Stimulated activated naive CD8-positive, alpha-beta T cell treated with anti-CD3 and anti-CD28 coated beads, Interleukin-15, amount 100 ng/mL, for 72 hours (primary cell): ENCODE measurements at regions not wholly inside any gene's neighbourhood (a gene's known extent, or its start where the extent isn't known, plus 50 kb on each side); places are given as distances from the start of the nearest gene placed in this dataset.

Experiments used
- ATAC-seq: fragments of 150-1000 bp; cut with Tn5 transposase; 2 replicates; pipeline ENCODE4 v1.10.0; 2021; ENCODE audit warnings: mild to moderate bottlenecking, moderate library complexity
- DNase-seq, 2 donors: peaks; one replicate each; pipeline ENCODE4 v3.0.0; 2021 to 2022
- H3K27ac Mint-ChIP-seq, 2 donors: one replicate each; pipeline ENCODE4 v1.8.0; 2022; ENCODE audit warnings: mild to moderate bottlenecking in 2 of 2, mixed read lengths in 2 of 2, moderate library complexity in 2 of 2
- H3K27me3 Mint-ChIP-seq: one replicate; pipeline ENCODE4 v1.8.0; 2022; ENCODE audit warnings: mixed read lengths
- H3K4me1 Mint-ChIP-seq: one replicate; pipeline ENCODE4 v1.8.0; 2022; ENCODE audit warnings: mild to moderate bottlenecking, mixed read lengths
- H3K4me3 Mint-ChIP-seq, 2 donors: one replicate each; pipeline ENCODE4 v1.8.0; 2022; ENCODE audit warnings: mild to moderate bottlenecking in 2 of 2, mixed read lengths in 2 of 2, moderate library complexity in 1 of 2
- H3K9me3 Mint-ChIP-seq, 2 donors: one replicate each; pipeline ENCODE4 v1.8.0; 2022; ENCODE audit warnings: mixed read lengths in 2 of 2

- Mint-ChIP-seq H3K27me3 (peaks cover 27% of the 10 kb centered on the region), H3K9me3 (peaks cover 5 to 19% of the 10 kb centered on the region in 2 donors), H3K4me1 (no peaks in the 10 kb centered on the region), H3K4me3 (no peak overlapping the region), H3K27ac (no peak overlapping the region)
- no peak for ATAC-seq
- DNase-seq, result no peak
These were observed 52.1 kb upstream of the CD5L start for GRCh38 chr1:157893686-157894085.

GRCh38 chr1:157894613-157895165, 53.1 kb upstream of the CD5L start:
- Mint-ChIP-seq H3K4me3 (no peak overlapping the region), H3K4me1 (no peaks in the 10 kb centered on the region)
- ATAC-seq, result no peak

DNA sequence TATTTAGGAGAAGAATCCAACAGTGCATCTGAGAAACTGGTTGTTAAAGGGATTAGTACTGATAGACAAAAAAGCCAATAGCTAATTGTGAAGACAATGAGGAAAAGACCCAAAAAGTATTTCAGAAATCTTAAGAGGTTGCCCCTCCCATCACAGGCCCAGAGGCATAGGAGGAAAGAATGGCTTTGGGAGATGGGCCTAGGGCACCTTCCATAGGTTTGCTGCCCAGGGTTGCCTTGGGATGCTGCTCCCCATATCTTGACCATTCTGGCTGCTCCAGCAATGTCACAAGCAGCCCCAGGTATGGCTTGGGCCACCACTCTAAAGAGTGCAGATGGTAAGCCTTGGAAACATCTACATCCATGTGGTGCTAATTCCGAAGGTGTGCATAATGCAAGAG, 68.7 kb upstream of the CD5L start:
- ATAC-seq (no peak), DNase-seq (no peak)
- Mint-ChIP-seq H3K27me3 (peaks cover 22% of the 10 kb centered on the region), H3K9me3 (peaks cover 6 to 10% of the 10 kb centered on the region in 2 donors), H3K4me3 (no peak overlapping the region), H3K27ac (no peak overlapping the region), H3K4me1 (no peaks in the 10 kb centered on the region)

More at GRCh38 chr1:157894613-157895165, 53.1 kb upstream of the CD5L start:
- Mint-ChIP-seq H3K27ac (no peak overlapping the region), H3K27me3 (peaks cover 27% of the 10 kb centered on the region), H3K9me3 (peaks cover 0 to 19% of the 10 kb centered on the region in 2 donors)
- DNase-seq, result no peak

DNA sequence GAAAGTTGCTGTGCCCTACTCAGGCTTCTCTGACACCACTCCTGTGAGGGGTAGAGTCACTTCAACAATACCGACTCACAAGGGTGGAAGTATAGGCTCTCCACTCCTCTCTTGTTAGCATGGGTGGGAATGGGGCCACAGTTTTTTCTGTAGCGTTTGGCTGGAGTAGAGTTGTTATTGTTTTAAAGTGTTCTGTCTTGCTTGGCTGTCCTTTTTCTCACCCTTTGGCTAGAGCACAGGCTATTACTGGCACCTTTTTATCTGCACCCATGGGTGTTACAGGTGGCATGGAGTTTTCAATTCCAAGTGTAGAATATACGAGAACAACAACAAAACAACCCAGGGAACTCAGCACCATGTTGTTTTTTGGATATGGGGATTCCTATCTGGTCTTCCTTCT, 74.3 kb upstream of the CD5L start:
- peaks cover 39% of the 10 kb centered on the region for H3K27me3 Mint-ChIP-seq
- H3K4me1 Mint-ChIP-seq, result no peaks in the 10 kb centered on the region
- DNase-seq (no peak), ATAC-seq (no peak)
- H3K27ac Mint-ChIP-seq, result no peak overlapping the region
- no peaks in the 10 kb centered on the region for H3K9me3 Mint-ChIP-seq
- no peak overlapping the region for H3K4me3 Mint-ChIP-seq

DNA sequence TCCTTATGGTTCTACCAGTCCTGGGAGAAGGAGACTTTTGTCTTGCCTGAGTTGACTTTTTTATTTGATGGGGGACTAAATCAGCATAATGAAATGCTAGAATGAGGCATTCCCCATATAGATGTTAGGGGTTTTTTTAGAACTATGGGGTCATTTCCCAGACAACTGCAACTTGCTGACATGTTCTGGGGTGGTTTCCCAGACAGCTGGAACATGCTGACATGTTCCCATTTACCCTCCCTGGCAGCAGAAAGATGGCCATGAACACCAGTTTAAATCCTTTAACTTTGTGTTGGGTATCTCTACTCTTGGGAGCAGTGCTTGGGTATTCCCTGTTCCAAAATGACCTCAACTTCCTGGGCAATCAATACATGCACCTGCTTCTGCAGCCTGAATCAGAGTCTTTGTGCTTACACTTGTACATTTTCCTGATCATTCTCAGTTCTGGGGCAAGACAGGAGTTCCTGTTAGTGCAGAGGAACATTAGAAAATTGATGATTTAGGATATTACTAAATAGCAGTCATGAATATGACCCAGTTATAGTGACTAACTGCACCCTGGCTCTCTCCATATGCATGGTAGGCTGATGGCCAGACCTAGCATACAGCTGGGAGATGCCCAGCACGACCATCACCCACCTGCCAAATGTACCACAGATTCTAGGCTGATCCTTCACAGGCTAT, 75.4 kb upstream of the CD5L start:
- Mint-ChIP-seq H3K27me3 (peaks cover 51% of the 10 kb centered on the region), H3K27ac (peak overlapping the region in 1 of 2 donors; percentile 84), H3K4me3 (no peak overlapping the region), H3K9me3 (no peaks in the 10 kb centered on the region), H3K4me1 (no peaks in the 10 kb centered on the region)
- no peak for ATAC-seq
- no peak for DNase-seq

DNA sequence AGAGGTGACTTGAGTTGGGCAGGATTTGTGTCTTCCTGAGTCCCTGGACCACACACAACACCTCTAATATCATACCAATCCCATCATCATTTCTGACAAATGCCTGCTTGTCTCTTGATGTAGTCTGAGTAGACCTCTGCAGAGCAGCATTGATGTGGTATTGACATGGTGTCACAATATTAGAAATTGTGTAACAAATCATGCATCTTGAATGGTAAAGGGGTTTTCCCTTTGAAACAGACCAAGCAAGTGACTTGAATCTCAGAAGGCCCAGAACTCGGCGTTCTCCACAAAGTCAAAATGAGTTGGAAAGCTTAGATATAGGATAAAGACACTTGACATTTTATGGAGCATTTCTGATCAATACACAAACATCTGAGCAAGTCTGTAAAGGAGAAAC, 72.7 kb upstream of the KIRREL1 start:
- no peaks in the 10 kb centered on the region for H3K9me3 Mint-ChIP-seq
- ATAC-seq (no peak), DNase-seq (no peak)
- no peaks in the 10 kb centered on the region for H3K4me1 Mint-ChIP-seq
- H3K27me3 Mint-ChIP-seq, result peaks cover 40% of the 10 kb centered on the region
- no peak overlapping the region for H3K27ac Mint-ChIP-seq
- no peak overlapping the region for H3K4me3 Mint-ChIP-seq

DNA sequence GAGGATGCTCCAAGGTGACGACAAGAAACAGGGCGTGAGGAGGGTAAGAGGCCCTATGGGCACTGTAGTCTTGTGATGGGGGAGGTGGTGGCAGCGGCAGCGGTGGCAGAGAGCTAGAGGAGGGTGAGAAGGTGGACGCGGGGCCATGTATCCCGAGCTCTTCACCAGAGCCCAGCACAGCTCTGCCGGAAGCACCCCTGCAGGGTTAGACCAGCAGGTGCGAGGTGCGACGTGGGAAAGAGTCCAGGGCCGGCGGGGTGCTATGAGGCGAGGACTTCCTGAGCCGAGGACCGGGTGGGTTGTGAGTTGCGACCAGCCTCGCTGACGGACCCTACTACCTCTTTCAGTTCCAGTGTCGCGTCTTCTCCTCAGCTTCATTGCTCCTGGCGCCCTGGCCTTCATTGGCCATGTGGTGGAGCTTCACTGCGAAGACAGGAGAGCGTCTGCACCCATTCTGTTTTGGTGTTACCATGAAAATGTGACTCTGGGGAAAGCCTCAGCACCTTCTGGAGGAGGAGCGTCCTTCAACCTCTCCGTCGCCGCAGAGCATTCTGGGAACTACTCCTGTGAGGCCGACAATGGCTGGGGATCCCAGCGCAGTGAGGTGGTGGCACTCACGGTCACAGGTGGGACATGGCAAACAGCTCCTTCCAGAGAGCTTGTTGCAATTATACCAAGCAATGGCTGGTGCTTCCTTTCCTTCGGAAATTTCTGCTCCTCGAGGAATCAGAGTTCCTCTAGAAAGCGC, 67.9 kb upstream of the KIRREL1 start:
- H3K4me1 Mint-ChIP-seq, result no peaks in the 10 kb centered on the region
- peaks cover 15% of the 10 kb centered on the region for H3K27me3 Mint-ChIP-seq
- ATAC-seq, result no peak
- no peaks in the 10 kb centered on the region for H3K9me3 Mint-ChIP-seq
- no peak overlapping the region for H3K27ac Mint-ChIP-seq
- DNase-seq, result no peak
- H3K4me3 Mint-ChIP-seq, result no peak overlapping the region

DNA sequence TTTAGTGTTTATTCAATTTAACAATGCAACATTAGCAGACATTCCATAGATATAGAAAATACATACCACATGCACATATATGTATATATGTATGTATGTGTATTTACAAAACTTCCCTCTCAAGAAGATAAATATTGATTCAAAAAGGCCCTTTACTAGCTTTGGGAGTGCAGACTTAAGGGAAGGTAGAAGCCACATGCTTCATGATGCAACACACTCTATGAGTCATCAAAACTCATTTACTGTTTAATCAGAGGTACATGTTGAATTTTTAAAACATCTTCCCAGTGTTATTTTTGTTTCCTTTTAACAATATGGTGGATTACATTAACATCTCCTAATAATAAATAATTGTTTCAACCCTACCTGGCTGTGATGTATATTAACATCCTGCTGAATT, 61.4 kb upstream of the KIRREL1 start:
- no peak overlapping the region for H3K4me3 Mint-ChIP-seq
- ATAC-seq (no peak), DNase-seq (no peak)
- H3K4me1 Mint-ChIP-seq, result no peaks in the 10 kb centered on the region
- H3K9me3 Mint-ChIP-seq, result no peaks in the 10 kb centered on the region
- no peak overlapping the region for H3K27ac Mint-ChIP-seq
- H3K27me3 Mint-ChIP-seq, result peaks cover 9% of the 10 kb centered on the region

GRCh38 chr1:157937744-157938143, 55.7 kb upstream of the KIRREL1 start:
- ATAC-seq (no peak), DNase-seq (no peak)
- H3K27ac Mint-ChIP-seq, result no peak overlapping the region
- no peaks in the 10 kb centered on the region for H3K4me1 Mint-ChIP-seq
- peaks cover 18% of the 10 kb centered on the region for H3K27me3 Mint-ChIP-seq
- no peak overlapping the region for H3K4me3 Mint-ChIP-seq
- no peaks in the 10 kb centered on the region for H3K9me3 Mint-ChIP-seq

DNA sequence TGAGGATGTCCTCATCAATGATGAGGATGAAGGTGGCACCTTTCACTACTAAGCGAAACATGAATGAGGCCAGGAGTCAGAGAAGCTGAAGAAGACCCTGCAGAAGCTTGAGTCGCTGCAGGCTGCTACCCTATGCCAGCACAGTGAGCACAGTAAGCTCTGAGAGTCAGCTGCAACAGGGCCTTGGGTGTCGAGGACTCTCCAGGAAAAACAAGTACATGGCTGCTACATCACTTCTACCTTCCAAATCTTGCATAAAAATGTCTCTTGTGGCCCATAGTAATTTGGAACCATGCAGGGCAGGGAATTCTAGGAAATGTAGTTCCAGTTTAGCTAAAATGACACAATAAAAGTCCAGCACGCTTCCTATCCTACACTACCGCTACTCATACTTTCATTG, 51.5 kb upstream of the KIRREL1 start:
- ATAC-seq, result no peak
- peaks cover 10% of the 10 kb centered on the region for H3K27me3 Mint-ChIP-seq
- H3K4me1 Mint-ChIP-seq, result no peaks in the 10 kb centered on the region
- H3K27ac Mint-ChIP-seq, result no peak overlapping the region
- H3K4me3 Mint-ChIP-seq, result no peak overlapping the region
- no peaks in the 10 kb centered on the region for H3K9me3 Mint-ChIP-seq
- no peak for DNase-seq
